ENCODE measurements at regions not wholly inside any gene's neighbourhood (a gene's known extent, or its start where the extent isn't known, plus 50 kb on each side); places are given as distances from the start of the nearest gene placed in this dataset.

DNA sequence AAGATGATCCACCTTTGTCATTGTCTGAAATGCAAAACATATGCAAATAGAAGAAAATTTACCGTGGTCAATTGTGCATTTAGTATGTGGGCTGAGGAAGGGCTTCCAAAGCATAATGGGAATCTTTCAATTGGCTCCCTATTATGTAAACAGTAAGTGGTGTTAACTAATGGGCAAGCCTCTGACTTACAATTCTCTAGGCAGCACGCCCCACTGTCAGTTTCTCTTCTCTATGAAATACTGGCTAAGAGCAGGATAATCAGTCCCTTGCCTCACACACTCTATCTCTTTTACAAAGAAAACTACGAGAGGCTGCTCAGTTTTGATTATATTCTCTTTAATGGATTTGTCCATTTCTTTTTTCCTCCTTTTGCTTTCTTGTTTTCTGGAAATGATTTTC, 1272.6 kb downstream of the PCDH19 start:
- no peak for TF ChIP-seq POLR2AphosphoS5 (IDR thresholded peaks at IDR 0.05; ENCODE audit: borderline replicate concordance, low read depth, low read length)
- no peak for TF ChIP-seq EZH2 (IDR thresholded peaks at IDR 0.05)
